CD14-positive monocyte (primary cell): ENCODE measurements at regions not wholly inside any gene's neighbourhood (a gene's known extent, or its start where the extent isn't known, plus 50 kb on each side); places are given as distances from the start of the nearest gene placed in this dataset.

Experiments
- DNase-seq, 3 donors: peaks; one replicate each; pipeline ENCODE4 v3.0.0-alpha.2; 2011 to 2022
- H2AFZ ChIP-seq: 2 replicates; pipeline ENCODE4 v1.6.0; 2012; ENCODE audit warnings: mild to moderate bottlenecking, low read depth, low read length, inconsistent platforms; ENCODE audit not compliant: insufficient read depth, poor library complexity, severe bottlenecking
- H3K27ac ChIP-seq, 2 donors: 1 replicate in 1 of 2; 2 replicates in 1 of 2; pipeline ENCODE4 v1.5.1; 2012 to 2013; ENCODE audit warnings: low read length in 2 of 2, control low read depth in 1 of 2, inconsistent platforms in 1 of 2, low read depth in 1 of 2, mild to moderate bottlenecking in 1 of 2
- H3K27me3 ChIP-seq, 2 donors: one replicate each; pipeline versions ENCODE4 v1.6.0 to v1.6.1; 2011 to 2013; ENCODE audit warnings: low read length in 2 of 2; ENCODE audit not compliant: control insufficient read depth in 2 of 2, insufficient read depth in 2 of 2
- H3K36me3 ChIP-seq, 2 donors: replicated peaks in 1 of 2; 1 replicate in 1 of 2; 2 replicates in 1 of 2; pipeline versions ENCODE4 v1.5.1 to v1.6.1; 2012 to 2013; ENCODE audit warnings: low read length in 2 of 2, control low read depth in 1 of 2, inconsistent platforms in 1 of 2, mild to moderate bottlenecking in 1 of 2; ENCODE audit not compliant: insufficient read depth in 2 of 2, control insufficient read depth in 1 of 2
- H3K4me1 ChIP-seq, 2 donors: 1 replicate in 1 of 2; 2 replicates in 1 of 2; pipeline versions ENCODE4 v1.5.1 to v1.6.1; 2012 to 2013; ENCODE audit warnings: low read length in 2 of 2, control low read depth in 1 of 2, inconsistent platforms in 1 of 2, mild to moderate bottlenecking in 1 of 2, moderate library complexity in 1 of 2; ENCODE audit not compliant: insufficient read depth in 2 of 2, control insufficient read depth in 1 of 2
- H3K4me2 ChIP-seq: replicated peaks from 2 replicates; pipeline ENCODE3; 2012; ENCODE audit warnings: low read length, moderate library complexity, mild to moderate bottlenecking; ENCODE audit not compliant: poor library complexity, severe bottlenecking; ENCODE audit errors: extremely low read depth
- H3K4me3 ChIP-seq, 3 experiments: fragments of 200-600 bp in 1 of 3; sonication (generic) in 1 of 3; replicated peaks in 1 of 3; 1 replicate in 2 of 3; 2 replicates in 1 of 3; pipeline ENCODE4 v1.5.1; 2011 to 2013; ENCODE audit warnings: low read length in 3 of 3, mild to moderate bottlenecking in 3 of 3, control low read depth in 2 of 3, low read depth in 2 of 3, inconsistent platforms in 1 of 3, moderate library complexity in 1 of 3
- H3K79me2 ChIP-seq: 2 replicates; pipeline ENCODE4 v1.6.0; 2012; ENCODE audit warnings: mild to moderate bottlenecking, control low read depth, inconsistent platforms, low read length, moderate library complexity; ENCODE audit not compliant: insufficient read depth
- H3K9ac ChIP-seq: 2 replicates; pipeline ENCODE4 v1.6.0; 2017; ENCODE audit warnings: low read length, mild to moderate bottlenecking; ENCODE audit not compliant: insufficient read depth, poor library complexity, severe bottlenecking
- H3K9me3 ChIP-seq, 2 donors: replicated peaks in 1 of 2; 1 replicate in 1 of 2; 2 replicates in 1 of 2; pipeline versions ENCODE4 v1.5.1 to v1.6.1; 2012 to 2013; ENCODE audit warnings: low read length in 2 of 2, control low read depth in 1 of 2; ENCODE audit not compliant: control insufficient read depth in 1 of 2, insufficient read depth in 1 of 2
- H4K20me1 ChIP-seq: 2 replicates; pipeline ENCODE4 v1.6.0; 2012; ENCODE audit warnings: mild to moderate bottlenecking, low read length, control low read depth, moderate library complexity; ENCODE audit not compliant: insufficient read depth
- H3K27ac Mint-ChIP-seq, 7 donors: one replicate each; pipeline ENCODE4 v1.8.0; 2020; ENCODE audit warnings: mild to moderate bottlenecking in 7 of 7, mixed read lengths in 7 of 7, moderate library complexity in 6 of 7, inconsistent platforms in 2 of 7
- H3K27me3 Mint-ChIP-seq, 3 donors: one replicate each; pipeline ENCODE4 v1.8.0; 2021 to 2022; ENCODE audit warnings: low read depth in 3 of 3, mild to moderate bottlenecking in 3 of 3, mixed read lengths in 3 of 3, moderate library complexity in 3 of 3, inconsistent platforms in 1 of 3
- H3K36me3 Mint-ChIP-seq, 2 donors: one replicate each; pipeline ENCODE4 v1.8.0; 2020; ENCODE audit warnings: mixed read lengths in 2 of 2, inconsistent platforms in 1 of 2, mild to moderate bottlenecking in 1 of 2
- H3K4me1 Mint-ChIP-seq: one replicate; pipeline ENCODE4 v1.8.0; 2020; ENCODE audit warnings: mild to moderate bottlenecking, mixed read lengths
- H3K4me3 Mint-ChIP-seq, 2 donors: one replicate each; pipeline ENCODE4 v1.8.0; 2020; ENCODE audit warnings: mild to moderate bottlenecking in 2 of 2, mixed read lengths in 2 of 2, moderate library complexity in 1 of 2
- H3K9me3 Mint-ChIP-seq, 7 donors: one replicate each; pipeline ENCODE4 v1.8.0; 2020 to 2022; ENCODE audit warnings: mixed read lengths in 7 of 7, mild to moderate bottlenecking in 6 of 7, moderate library complexity in 6 of 7, inconsistent platforms in 2 of 7
- WGBS: methylation state at CpG from one replicate; pipeline ENCODE4 v1.1.5; 2013; ENCODE audit warnings: missing lambda C conversion rate; ENCODE audit not compliant: insufficient coverage; 5-methylcytosine and 5-hydroxymethylcytosine counted together
- intact Hi-C, 2 donors: fragments of 100-400 bp; cut with micrococcal nuclease; formaldehyde crosslinking; loops; one replicate each; pipeline versions ENCODE4 v1.15.0 to v1.15.1; 2023
- TF ChIP-seq, protein P1 (sequence below): fragments of 200-600 bp; IDR thresholded peaks from one replicate; pipeline ENCODE4 v1.8.0; 2022; ENCODE audit warnings: antibody characterized with exemption, mild to moderate bottlenecking

DNA sequence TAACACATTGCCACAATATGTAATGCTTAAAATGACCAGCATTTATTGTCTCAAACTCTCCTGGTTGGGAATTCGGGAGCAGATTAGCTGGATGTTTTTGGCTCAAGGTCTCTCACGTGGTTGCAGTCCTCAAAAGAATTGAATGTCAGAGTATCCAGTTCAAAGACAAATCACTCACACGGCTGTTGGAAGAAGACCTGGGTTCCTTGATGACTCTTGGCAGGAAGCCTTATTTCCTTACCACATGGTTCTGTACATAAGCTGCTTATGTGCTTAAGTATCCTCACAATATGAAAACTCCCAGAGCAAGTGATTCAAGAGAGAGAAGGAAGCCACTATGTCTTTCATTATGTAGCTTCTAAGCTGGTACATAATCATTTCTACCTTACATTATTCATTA is 230.3 kb upstream of the PTPRD start:
- intact Hi-C loops, result no loop called here
- no peaks in the 10 kb centered on the region for H3K9me3 ChIP-seq
- H3K9me3 Mint-ChIP-seq, result peaks cover 0 to 2% (median 0%) of the 10 kb centered on the region in 7 donors

DNA sequence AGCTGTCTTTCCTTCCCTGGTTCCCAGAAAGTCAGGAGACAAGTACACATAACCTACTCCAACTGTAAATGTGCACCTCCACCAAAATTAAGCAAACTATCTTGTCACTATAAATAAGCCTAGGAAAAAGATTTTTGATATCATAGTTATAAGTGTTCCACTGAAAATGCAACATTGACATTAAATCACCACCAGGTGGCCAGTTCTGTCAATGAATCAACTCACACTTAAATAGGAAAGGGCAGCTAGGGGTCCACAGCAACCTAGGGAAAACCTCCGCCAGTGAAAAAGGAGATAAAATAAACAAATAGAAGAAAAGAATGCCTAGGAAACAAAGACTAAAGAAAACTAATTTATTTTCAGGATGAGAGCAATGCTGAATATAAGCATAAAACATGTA is 243.0 kb upstream of the PTPRD start:
- Histone ChIP-seq H3K27me3 (no peaks in the 10 kb centered on the region), H4K20me1 (no peaks in the 10 kb centered on the region), H3K27ac (no peak overlapping the region), H2AFZ (no peak overlapping the region), H3K4me3 (no peak overlapping the region), H3K9ac (no peak overlapping the region), H3K9me3 (no peaks in the 10 kb centered on the region), H3K79me2 (no peaks in the 10 kb centered on the region), H3K36me3 (no peaks in the 10 kb centered on the region), H3K4me1 (no peaks in the 10 kb centered on the region), H3K4me2 (no peak overlapping the region)
- no peak for DNase-seq
- Mint-ChIP-seq H3K9me3 (no peaks in the 10 kb centered on the region), H3K4me1 (no peaks in the 10 kb centered on the region), H3K4me3 (no peak overlapping the region), H3K27me3 (no peaks in the 10 kb centered on the region), H3K27ac (no peak overlapping the region), H3K36me3 (no peaks in the 10 kb centered on the region)
- TF ChIP-seq, protein P1, sequence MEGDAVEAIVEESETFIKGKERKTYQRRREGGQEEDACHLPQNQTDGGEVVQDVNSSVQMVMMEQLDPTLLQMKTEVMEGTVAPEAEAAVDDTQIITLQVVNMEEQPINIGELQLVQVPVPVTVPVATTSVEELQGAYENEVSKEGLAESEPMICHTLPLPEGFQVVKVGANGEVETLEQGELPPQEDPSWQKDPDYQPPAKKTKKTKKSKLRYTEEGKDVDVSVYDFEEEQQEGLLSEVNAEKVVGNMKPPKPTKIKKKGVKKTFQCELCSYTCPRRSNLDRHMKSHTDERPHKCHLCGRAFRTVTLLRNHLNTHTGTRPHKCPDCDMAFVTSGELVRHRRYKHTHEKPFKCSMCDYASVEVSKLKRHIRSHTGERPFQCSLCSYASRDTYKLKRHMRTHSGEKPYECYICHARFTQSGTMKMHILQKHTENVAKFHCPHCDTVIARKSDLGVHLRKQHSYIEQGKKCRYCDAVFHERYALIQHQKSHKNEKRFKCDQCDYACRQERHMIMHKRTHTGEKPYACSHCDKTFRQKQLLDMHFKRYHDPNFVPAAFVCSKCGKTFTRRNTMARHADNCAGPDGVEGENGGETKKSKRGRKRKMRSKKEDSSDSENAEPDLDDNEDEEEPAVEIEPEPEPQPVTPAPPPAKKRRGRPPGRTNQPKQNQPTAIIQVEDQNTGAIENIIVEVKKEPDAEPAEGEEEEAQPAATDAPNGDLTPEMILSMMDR, result no peak
- intact Hi-C loops, result no loop called here
- no CpG with 5 or more reads among the region's 1 CpG for WGBS

More for the DNA sequence above, 230.3 kb upstream of the PTPRD start:
- no peaks in the 10 kb centered on the region for H3K27me3 ChIP-seq
- no peaks in the 10 kb centered on the region for H3K79me2 ChIP-seq
- 80% methylated on average over 1 of the region's 3 CpGs for WGBS
- Mint-ChIP-seq H3K36me3 (no peaks in the 10 kb centered on the region), H3K4me3 (no peak overlapping the region), H3K27ac (no peak overlapping the region), H3K4me1 (no peaks in the 10 kb centered on the region), H3K27me3 (no peaks in the 10 kb centered on the region)
- H3K4me3 ChIP-seq, result no peak overlapping the region
- no peak overlapping the region for H3K9ac ChIP-seq
- no peaks in the 10 kb centered on the region for H4K20me1 ChIP-seq
- H3K27ac ChIP-seq, result no peak overlapping the region
- TF ChIP-seq, protein P1, result no peak
- no peak overlapping the region for H2AFZ ChIP-seq
- no peaks in the 10 kb centered on the region for H3K36me3 ChIP-seq
- H3K4me2 ChIP-seq, result no peak overlapping the region
- no peaks in the 10 kb centered on the region for H3K4me1 ChIP-seq
- DNase-seq, result no peak
